Uterus (tissue), 2 donors: ENCODE measurements at regions not wholly inside any gene's neighbourhood (a gene's known extent, or its start where the extent isn't known, plus 50 kb on each side); places are given as distances from the start of the nearest gene placed in this dataset.

Experiments
- CTCF ChIP-seq, 4 experiments: fragments of 200-600 bp in 2 of 4; fragments of 450-650 bp in 2 of 4; sonication (generic) in 2 of 4; IDR thresholded peaks; one replicate each; pipeline ENCODE4 v1.5.1; 2016 to 2019; ENCODE audit warnings: antibody characterized with exemption in 4 of 4, mild to moderate bottlenecking in 2 of 4, moderate library complexity in 1 of 4
- POLR2A ChIP-seq, 2 donors: fragments of 450-650 bp; IDR thresholded peaks; one replicate each; pipeline ENCODE4 v1.6.1; 2016; ENCODE audit warnings: antibody characterized with exemption in 2 of 2, mild to moderate bottlenecking in 1 of 2, moderate library complexity in 1 of 2

GRCh38 chr5:13227513-13227912 is 717.0 kb downstream of the DNAH5 start:
- TF ChIP-seq CTCF (IDR thresholded peaks at IDR 0.05) (no peak), POLR2A (IDR thresholded peaks at IDR 0.05) (no peak)
